NCI-H1694 treated with DMSO at 0.1 percent for 48 hours (cell line): ENCODE measurements at regions not wholly inside any gene's neighbourhood (a gene's known extent, or its start where the extent isn't known, plus 50 kb on each side); places are given as distances from the start of the nearest gene placed in this dataset.
A peak's percentile ranks its signal among the peaks of the same experiment; 100 is the strongest.
"Not testable (repeated sequence)": the region's sequence is repeated elsewhere in the genome, so short reads cannot be mapped to it uniquely, and the experiment has no call there.

Experiments used
- DNase-seq: peaks from one replicate; lab custom pipeline; 2025; lab: John Stamatoyannopoulos, UW

- no peak for DNase-seq
These were observed 492.0 kb upstream of the KIF2B start for GRCh38 chr17:53330756-53331155.

- peak; percentile 61 for DNase-seq
These were observed 501.1 kb upstream of the KIF2B start for GRCh38 chr17:53321651-53322050.

- no peak for DNase-seq
These were observed 502.8 kb upstream of the KIF2B start for GRCh38 chr17:53319947-53320346.

DNA sequence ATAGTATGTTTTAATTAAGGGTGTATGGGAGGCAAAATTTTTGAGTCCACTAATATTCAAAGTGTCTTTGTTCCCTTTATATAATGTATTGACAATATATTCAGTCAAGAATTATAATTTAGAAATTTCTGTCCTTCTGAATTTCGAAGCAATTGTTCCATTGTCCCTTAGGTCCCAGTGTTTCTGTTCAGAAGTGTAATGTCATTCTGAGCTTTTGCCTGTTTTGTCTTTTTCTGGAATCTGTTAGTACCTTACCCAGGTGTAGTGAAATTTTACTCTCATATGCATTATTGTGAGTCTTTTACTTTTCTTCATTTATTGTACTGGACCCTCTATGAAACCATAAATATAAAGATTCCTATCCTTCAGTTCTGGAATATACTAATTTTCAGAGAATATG lies 505.7 kb upstream of the KIF2B start:
- no peak for DNase-seq

- no peak for DNase-seq
These were observed 506.7 kb upstream of the KIF2B start for GRCh38 chr17:53316073-53316472.

- DNase-seq, result no peak
These were observed 508.2 kb upstream of the KIF2B start for GRCh38 chr17:53314521-53314920.

GRCh38 chr17:53313746-53314145 lies 509.0 kb upstream of the KIF2B start:
- DNase-seq, result no peak

DNA sequence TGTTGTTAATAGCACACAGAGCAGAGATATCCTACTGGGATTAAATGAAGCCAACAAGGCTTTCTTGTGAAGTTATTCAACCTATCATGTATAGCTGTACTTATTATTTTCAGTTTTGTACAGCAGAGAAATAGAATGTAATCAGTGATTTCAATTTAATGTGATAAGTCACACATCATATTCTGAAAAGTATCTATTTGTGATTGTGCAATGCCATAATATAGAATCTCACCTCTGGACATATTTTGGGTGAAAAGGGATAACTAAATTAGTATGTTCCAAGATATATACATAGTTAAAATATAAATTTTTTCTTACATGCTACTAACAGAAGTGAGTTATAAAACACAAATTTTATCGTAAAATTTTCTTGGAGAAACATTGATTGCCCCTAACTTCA lies 544.3 kb upstream of the KIF2B start:
- DNase-seq, result no peak

DNA sequence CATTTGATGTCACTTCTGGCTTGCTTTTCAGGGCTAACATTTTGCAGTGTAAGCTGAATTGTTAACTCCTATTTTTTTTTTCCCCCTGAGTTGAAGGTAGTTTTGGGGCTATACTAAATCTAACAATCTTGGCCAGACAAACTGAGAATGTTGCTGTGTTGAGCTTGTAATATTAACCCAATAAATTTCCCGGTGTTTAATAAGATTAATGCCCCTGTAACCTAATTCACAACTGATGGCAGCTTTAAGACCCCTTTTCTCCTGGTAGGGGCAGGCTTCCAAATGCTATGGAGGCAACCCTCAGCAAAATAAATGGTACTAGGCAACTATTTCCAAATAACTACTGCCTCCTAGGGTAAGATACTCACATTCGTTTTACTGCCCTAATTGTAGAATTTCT lies 549.6 kb upstream of the KIF2B start:
- DNase-seq, result no peak

GRCh38 chr17:53270936-53271335 lies 551.8 kb upstream of the KIF2B start:
- no peak for DNase-seq

DNA sequence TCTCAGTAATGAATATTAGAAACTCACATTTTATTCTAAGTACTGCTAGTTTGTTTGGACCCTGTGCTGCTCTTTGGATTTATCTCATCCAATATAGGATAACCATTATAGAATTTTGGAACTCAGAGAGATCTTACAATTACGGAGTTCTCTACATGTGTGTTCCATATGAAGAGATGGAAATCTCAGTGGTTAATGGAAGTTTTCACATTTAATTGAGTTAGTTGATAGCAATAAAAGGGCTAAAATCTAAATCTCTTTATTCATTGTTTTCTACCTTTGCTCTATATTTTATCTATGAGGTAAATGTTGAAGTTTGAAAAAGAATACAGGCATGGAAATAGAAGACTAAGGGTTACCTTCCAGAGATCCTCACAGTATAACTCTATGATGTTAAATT lies 558.0 kb upstream of the KIF2B start:
- DNase-seq, result no peak

DNA sequence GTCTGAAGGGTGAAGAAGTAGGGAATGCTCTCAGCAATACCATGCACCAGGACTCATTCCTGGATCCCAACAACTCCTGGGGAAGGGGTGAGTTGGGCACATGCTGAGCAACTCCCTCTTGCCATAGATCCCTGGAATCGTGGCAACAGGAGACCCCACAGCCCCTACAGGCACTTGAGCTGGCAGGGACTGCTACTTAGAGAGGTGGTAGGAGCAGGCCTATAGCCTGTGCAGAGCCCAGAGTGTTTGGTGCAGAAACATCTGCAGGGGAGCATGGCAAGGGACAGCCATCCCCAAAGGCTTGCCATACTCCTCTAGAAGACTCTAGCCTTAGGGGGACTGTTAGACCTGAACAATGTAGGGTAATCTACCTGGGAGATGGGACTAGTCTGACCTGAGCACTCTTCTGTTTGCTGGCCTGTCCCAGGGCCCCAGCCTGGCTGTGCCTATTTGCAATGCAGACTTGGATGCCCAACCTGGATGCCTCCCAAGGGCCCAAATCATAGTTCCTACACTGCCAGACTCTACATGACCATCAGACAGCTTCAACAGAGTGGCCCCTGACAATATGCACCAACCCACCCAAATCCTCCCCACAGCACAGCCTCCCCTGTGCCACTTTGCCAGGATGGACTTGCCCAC lies 568.6 kb upstream of the KIF2B start:
- no peak for DNase-seq

- no peak for DNase-seq
These were observed 573.7 kb upstream of the KIF2B start for GRCh38 chr17:53249036-53249435.

DNA sequence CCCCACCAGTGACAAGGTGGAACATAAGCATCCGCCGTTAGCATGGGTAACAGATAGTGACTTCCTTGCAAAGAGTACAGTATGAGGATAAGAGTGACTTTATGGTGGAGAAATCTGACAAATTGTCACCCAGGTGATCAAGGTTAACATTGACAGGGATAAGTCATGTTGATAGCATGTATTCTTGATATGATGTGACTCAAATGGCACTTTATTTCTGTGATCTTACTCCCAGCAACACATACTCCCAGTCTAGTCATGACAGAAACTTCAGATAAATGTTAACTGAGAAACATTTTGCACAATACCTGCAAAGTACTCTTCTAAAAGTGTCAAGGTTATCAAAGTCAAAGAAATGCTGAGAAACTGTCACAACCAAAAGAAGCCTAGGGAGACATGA lies 588.6 kb upstream of the KIF2B start:
- no peak for DNase-seq

DNA sequence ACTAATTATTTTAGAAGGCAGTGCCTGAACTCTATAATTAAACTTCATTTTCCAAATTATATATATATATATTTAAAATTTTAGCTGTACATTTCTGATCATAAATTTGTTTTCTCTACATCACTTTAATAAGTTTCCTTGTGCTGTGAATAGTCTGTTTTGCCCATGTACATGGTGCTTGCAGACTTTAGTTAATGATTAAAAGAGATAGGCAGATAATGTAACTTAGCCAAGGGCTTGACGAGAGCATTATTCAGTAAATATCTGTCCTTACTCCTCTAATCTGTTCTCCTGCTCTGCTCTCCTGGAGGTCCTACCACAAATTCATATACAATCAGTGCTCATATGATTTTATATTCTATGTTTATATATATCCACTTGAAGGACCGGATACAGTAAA lies 595.2 kb upstream of the KIF2B start:
- DNase-seq, result no peak

DNA sequence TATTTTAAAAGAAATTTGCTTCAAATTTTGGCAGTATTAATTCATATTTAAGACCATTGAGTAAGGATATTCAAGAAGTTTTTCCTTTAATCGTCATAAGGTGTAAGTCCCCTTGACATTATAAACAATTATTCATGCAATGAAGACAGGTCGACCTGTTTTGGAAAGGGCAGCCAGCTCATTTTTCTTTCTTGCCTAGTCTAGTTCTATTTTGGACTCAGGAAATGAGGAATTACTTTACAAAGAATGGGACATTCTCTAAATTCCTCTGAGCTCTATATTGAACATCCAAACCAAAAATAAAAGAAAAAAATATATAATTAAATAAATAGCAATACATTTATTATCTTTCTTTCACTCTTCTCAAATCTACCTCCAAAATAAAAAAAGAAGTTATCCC lies 595.6 kb upstream of the KIF2B start:
- no peak for DNase-seq

DNA sequence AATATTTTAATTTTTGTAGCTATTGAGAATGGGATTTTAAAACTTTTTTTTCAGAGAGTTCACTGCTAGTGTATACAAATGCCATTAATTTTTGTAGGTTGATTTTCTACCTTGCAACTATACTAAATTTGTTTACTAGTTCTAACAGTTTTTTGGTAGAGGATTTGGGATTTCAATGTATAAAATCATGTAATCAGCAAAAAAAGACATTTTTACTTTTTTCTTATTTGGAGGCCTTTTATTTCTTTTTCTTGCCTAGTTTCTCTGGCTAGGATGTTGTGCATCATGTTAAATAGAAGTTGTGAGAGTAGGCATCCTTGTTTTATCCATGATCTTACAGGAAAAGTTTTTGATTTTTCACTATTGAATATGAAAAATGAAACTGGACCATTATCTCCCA lies 602.9 kb upstream of the KIF2B start:
- no peak for DNase-seq

- DNase-seq, result no peak
These were observed 604.0 kb upstream of the KIF2B start for GRCh38 chr17:53218723-53219122.

DNA sequence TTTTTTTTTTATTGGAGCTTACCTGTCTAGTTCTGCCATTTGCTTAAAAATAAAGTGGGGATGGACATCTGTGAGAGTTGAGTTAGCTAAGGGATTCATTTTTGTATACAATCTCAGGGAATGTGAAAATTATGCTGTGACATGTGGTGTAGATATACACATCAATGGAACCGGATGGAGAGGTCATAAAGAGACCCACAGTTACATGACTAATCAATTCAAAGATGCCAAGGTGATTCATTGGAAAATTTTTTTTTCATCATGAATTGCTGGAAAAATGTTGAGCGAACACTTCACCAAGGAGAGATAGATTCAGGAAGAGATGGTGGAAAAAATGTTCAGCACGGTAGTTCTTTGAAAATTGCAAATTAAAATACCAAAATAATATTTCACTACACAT lies 605.4 kb upstream of the KIF2B start:
- DNase-seq, result no peak

GRCh38 chr17:53208935-53209334 lies 613.8 kb upstream of the KIF2B start:
- DNase-seq, result not testable (repeated sequence)

GRCh38 chr17:53193044-53193443 lies 629.7 kb upstream of the KIF2B start:
- DNase-seq, result no peak

- DNase-seq, result peak; percentile 7
These were observed 630.8 kb upstream of the KIF2B start for GRCh38 chr17:53191878-53192277.

DNA sequence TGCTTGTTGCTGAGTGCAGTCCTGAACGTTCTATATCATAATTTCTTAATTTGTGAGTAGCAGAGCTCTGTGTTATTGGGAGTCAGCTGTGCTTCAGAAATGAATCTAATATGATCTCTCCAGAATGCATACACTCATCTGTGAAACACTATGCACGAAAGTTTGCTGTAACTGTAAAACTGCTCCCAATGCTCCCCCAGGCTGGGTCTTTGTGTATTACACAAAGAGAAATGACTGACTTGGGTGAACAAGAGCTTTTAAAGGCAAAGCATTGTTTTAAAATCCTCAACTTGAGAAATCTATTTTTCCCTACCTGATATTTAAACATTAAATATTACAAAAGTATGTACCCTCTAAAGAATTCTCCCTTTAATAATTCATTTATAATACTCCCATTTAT lies 636.7 kb upstream of the KIF2B start:
- DNase-seq, result no peak

- no peak for DNase-seq
These were observed 646.1 kb upstream of the KIF2B start for GRCh38 chr17:53176629-53177028.

- no peak for DNase-seq
These were observed 654.3 kb upstream of the KIF2B start for GRCh38 chr17:53168413-53168812.
